PC-3 (cell line): ENCODE measurements at regions not wholly inside any gene's neighbourhood (a gene's known extent, or its start where the extent isn't known, plus 50 kb on each side); places are given as distances from the start of the nearest gene placed in this dataset.

Source experiments
- EZH2 ChIP-seq: fragments of 300-600 bp; sonication (generic); IDR thresholded peaks from one replicate; pipeline ENCODE4 v1.6.1; 2017; ENCODE audit warnings: antibody characterized with exemption, mild to moderate bottlenecking, low read length; ENCODE audit not compliant: unreplicated experiment
- TF ChIP-seq, protein P1 (sequence below): fragments of 300-600 bp; sonication (generic); conservative IDR thresholded peaks from 2 replicates; pipeline ENCODE4 v1.5.1; 2017; ENCODE audit warnings: antibody characterized with exemption, low read depth, mild to moderate bottlenecking, low read length

DNA sequence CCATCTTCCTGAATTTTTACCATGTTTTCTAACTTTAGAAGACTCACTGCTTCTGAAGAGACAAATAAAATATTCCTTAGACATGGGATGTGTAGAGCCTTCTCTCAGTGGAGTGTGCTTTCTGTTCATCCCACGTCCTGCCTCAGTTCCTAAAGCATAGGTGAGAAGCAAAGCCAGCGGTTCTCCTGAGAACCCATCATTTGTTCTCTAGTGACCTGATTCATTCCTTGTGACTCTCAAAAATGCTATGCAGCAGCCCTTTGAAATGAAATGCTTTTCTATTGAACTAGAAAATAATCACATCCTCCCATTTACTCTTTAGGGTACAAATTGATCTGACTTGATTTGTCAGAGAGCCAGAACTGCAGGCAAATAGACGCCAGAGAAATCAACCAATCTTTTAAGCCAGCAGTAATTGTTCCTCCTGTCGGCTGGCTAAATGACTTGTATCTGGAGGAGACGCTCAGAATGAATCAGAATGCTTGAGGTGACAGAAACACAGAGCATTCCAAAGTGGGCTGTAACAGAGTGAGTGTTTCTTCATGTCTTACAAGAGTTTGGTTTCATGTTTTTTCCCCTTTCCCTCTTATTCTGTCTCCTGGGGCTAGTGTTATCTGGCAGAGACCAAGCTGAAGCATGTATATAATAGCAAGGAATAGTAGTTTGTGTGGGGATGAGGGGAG lies 81.3 kb upstream of the TMEM178A start:
- TF ChIP-seq, protein P1, sequence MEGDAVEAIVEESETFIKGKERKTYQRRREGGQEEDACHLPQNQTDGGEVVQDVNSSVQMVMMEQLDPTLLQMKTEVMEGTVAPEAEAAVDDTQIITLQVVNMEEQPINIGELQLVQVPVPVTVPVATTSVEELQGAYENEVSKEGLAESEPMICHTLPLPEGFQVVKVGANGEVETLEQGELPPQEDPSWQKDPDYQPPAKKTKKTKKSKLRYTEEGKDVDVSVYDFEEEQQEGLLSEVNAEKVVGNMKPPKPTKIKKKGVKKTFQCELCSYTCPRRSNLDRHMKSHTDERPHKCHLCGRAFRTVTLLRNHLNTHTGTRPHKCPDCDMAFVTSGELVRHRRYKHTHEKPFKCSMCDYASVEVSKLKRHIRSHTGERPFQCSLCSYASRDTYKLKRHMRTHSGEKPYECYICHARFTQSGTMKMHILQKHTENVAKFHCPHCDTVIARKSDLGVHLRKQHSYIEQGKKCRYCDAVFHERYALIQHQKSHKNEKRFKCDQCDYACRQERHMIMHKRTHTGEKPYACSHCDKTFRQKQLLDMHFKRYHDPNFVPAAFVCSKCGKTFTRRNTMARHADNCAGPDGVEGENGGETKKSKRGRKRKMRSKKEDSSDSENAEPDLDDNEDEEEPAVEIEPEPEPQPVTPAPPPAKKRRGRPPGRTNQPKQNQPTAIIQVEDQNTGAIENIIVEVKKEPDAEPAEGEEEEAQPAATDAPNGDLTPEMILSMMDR: no peak
- no peak for TF ChIP-seq EZH2
